Activated effector memory CD4-positive, alpha-beta T cell treated with anti-CD3 and anti-CD28 coated beads, Interleukin-2, amount 50 U/mL, for 16 hours (primary cell): ENCODE measurements at regions not wholly inside any gene's neighbourhood (a gene's known extent, or its start where the extent isn't known, plus 50 kb on each side); places are given as distances from the start of the nearest gene placed in this dataset.
"Not testable (repeated sequence)": the region's sequence is repeated elsewhere in the genome, so short reads cannot be mapped to it uniquely, and the experiment has no call there.

Experiments used
- DNase-seq: peaks from one replicate; pipeline ENCODE4 v3.0.0-alpha.2; 2020

GRCh38 chr12:74595696-74596095, 58.1 kb downstream of the ATXN7L3B start:
- no peak for DNase-seq

DNA sequence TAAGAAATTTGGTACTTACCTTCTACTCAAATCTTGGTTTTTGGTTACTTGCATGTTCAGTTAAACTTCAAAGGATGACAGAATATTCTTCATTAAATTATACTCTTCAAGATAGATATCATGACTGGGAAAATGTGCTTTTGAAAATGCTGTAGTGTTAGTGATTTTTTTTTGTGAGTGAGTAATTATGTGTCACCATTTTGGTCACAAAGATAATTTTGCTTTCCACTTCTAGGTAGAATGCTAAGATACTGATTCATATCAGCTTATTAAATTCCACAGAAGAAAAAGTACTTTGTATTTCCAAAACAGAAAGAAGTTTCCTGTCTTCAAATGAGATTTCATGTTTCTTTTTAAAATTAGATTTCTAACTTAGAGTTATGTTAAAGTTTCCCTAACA, 61.2 kb downstream of the ATXN7L3B start:
- no peak for DNase-seq

- no peak for DNase-seq
These were observed 62.3 kb downstream of the ATXN7L3B start for GRCh38 chr12:74599932-74600331.

DNA sequence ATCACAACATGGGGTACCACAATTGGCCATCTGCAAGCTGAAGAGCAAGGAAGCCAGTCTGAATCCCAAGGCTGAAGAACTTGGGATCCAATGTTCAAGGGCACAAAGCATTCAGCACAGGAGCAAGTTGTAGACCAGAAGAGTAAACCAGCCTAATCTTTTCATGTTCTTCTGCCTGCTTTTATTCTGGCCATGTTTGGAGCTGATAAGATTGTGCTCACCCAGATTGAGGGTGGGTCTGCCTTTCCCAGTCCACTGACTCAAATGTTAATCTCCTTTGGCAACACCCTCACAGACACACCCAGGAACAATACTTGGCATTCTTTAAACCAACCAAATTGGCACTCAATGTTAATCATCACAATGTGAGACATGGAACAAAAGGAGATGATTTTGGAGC, 63.2 kb downstream of the ATXN7L3B start:
- DNase-seq: not testable (repeated sequence)

DNA sequence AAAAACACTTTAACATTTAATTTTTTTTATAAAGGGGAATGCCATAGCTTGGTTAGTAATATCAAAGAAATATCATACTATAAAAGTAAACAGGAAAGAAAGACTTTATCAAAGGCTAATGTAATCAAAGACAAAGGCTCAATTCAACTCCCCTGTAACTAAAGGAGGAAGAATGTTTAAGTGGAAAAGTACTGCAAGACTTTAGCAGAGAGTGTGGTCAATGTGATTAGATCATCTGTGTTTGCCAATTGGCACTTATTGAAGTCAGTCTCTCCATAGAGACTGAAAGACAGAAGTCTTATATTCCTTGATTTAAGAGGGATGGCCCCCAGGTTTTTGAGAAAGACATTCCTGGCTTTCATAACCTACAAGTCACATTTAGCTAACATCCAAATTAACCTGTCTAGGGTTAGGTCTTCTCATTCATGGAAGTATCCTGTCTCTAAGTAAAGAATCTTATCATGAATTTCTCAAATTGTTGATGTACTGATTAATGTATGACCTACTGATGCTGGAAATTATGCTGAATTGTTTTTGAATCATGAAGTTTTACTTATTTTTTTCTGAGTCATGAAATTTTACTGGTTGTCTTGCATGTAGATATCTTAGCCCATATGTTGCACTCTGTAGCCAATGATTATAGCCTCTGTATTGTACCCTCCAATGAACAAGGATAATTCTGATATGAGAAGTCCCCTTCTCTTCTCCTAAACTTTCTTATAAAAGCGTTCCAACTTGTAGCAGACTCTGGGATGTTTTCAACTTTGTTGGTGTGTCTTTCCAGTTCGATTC, 65.4 kb downstream of the ATXN7L3B start:
- DNase-seq: no peak

- no peak for DNase-seq
These were observed 70.7 kb downstream of the ATXN7L3B start for GRCh38 chr12:74608231-74608775.

DNA sequence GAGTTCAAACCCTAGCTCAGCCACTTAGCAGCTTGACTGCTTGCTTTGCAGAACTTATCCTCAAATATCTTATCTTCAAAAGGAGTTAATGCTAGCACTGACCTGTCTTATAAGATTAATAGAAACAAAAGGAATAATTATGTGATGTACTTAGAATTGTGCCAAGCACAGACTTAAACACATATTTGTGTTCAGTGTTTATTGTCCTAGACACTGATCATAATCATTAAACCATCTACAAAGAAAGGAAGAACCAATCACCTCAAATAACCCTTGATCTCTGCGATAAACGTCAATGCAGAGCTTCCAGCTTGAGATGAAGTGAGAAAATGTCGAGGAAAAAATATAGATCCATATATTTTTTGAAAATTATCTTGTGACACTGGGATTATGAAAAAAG, 73.1 kb downstream of the ATXN7L3B start:
- no peak for DNase-seq

- no peak for DNase-seq
These were observed 76.8 kb downstream of the ATXN7L3B start for GRCh38 chr12:74614426-74614825.

GRCh38 chr12:74619084-74619483, 81.4 kb downstream of the ATXN7L3B start:
- no peak for DNase-seq

DNA sequence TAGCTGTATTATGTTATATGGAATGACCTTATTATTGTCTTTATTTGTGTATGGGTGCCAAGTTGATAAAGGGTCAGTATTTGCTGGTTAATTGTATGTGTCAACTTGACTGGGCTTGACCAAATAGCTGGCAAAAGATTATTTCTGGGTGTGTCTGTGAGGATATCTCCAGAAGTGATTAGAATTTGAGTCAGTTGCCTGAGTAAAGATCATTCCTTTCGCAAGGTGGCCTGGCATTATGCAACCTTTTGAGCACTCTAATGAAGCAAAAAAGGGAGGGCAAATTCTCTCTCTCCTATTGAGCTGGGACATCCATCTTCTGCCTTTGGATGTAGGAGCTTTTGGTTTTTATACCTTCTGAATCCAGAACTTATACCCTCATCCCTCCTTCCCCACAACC, 82.2 kb downstream of the ATXN7L3B start:
- no peak for DNase-seq

DNA sequence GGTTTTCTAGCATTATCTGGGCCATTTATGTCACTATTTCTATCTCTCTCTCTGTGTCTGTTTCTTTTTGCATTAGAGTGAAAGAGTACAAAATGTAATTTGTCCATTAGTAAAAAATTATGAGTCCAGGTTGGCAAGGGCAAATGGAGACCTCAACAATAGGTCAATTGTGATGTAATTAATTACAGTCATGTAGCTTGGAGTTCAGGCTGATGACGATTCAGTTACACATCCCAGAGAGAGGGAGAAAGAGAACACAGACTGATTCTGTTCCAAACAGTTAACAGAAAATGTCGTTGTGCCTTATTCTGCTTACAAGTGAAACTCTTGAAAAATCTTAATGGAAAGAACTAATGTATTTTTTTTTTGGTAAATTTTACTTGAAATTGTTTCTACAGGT, 83.3 kb downstream of the ATXN7L3B start:
- no peak for DNase-seq

DNA sequence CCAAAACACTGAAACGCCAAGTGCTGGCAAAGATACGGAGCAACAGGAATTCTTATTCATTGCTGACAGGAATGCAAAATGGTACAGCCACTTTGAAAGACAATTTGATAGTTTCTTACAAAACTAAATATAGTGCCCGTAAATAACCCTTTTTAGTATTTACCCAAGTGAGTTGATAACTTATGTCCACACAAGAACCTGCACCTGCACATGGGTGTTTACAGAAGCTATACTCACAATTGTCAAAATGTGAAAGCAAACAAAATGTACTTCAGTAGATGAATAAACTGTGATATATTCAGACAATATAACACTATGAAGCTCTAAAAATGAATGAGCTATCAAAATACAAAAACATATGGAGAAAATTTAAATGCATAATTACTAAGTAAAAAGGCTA, 86.6 kb downstream of the ATXN7L3B start:
- DNase-seq: no peak

- no peak for DNase-seq
These were observed 88.8 kb downstream of the ATXN7L3B start for GRCh38 chr12:74626397-74626796.

GRCh38 chr12:74641262-74641661, 103.6 kb downstream of the ATXN7L3B start:
- DNase-seq: no peak

- DNase-seq: no peak
These were observed 104.1 kb downstream of the ATXN7L3B start for GRCh38 chr12:74641694-74642093.

- DNase-seq: no peak
These were observed 107.0 kb downstream of the ATXN7L3B start for GRCh38 chr12:74644681-74645080.

- no peak for DNase-seq
These were observed 109.2 kb downstream of the ATXN7L3B start for GRCh38 chr12:74646831-74647230.

- DNase-seq: no peak
These were observed 109.6 kb downstream of the ATXN7L3B start for GRCh38 chr12:74647256-74647655.

DNA sequence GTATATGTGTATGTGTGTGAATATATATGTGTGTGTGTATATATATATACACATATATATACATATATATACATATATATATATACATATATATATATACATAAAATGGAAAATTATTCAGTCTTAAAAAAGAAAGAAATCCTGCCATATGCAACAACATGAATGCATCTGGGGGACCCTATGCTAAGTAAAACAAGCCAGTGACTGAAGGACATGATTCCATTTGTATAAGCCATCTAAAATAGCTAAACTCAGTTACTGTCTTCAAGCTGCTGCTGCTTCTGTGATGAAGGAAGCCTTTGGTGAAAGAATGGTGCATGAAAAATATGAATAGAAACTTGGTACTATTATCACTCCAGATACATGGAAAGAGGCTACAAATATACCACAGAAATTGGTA, 118.6 kb downstream of the ATXN7L3B start:
- no peak for DNase-seq

- DNase-seq: no peak
These were observed 122.8 kb downstream of the ATXN7L3B start for GRCh38 chr12:74660442-74660841.

- no peak for DNase-seq
These were observed 126.3 kb downstream of the ATXN7L3B start for GRCh38 chr12:74663958-74664357.

DNA sequence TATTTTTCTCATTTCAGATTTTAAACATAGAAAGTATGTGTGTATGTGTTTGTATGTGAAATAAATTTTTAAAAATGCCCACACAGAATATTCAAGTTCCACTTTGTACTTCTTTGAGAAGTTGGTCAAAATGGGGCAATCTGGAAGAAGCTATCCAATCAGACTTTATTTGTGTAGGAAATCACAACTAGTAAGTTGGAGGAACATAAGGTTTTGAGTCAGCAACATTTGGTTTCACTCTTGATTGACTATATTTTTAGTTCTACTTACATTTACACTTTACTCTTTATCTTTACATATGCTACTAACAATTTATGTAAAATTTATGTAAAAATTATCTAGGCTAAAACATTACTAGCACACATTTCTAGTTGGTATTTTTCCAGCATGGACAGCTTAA, 128.1 kb downstream of the ATXN7L3B start:
- no peak for DNase-seq

DNA sequence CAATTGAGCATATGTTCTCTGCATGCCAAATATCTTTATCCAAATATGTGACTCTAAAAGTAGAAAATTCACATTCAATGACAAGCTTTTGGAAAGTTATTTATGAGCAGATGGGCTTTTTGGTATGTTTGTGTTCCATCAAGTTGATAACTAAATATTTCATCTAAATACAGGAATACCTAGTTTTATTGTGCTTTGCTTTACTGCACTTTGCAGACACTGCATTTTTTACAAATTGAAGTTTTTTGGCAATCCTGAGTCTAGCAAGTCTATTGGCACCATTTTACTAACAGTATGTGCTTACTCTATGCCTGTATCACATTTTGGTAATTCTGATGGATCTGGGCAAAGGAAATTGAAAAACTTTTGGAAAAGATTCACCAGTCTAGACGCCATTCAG, 133.8 kb downstream of the ATXN7L3B start:
- no peak for DNase-seq

- DNase-seq: not testable (repeated sequence)
These were observed 139.3 kb downstream of the ATXN7L3B start for GRCh38 chr12:74676955-74677354.

DNA sequence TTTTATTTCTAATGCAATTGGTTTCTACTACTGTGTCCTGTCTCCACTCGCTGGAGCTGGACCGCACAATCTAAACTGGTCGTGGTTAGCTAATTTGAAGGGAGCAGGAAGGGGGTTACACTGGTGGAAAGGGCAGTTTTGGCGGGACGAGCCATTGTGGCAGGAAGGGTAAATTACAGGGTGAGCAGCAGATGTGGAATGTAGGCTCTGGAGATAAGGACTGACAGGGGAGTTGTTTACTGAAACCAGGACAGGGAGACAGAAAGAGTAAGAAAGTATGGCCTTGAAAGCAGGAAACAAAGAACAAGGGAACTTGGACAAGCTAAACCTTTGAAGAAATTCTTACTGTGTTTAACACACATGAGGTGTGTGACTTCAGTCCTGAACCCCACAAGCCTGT, 147.8 kb downstream of the ATXN7L3B start:
- no peak for DNase-seq
